ENCODE measurements at regions not wholly inside any gene's neighbourhood (a gene's known extent, or its start where the extent isn't known, plus 50 kb on each side); places are given as distances from the start of the nearest gene placed in this dataset.

- WGBS (ENCODE audit: insufficient coverage, low coverage, missing lambda C conversion rate): 2% methylated on average over 3 of the region's 3 CpGs
- FAIRE-seq (no peak), DNase-seq (ENCODE audit: extremely low read depth in 1 of 4, low spot score in 3 of 4) (no peak), ATAC-seq (no peak)
- Histone ChIP-seq H3K27ac (ENCODE audit: extremely low read depth, low read depth, low read length) (no peak overlapping the region), H4K20me1 (replicated peaks; ENCODE audit: control insufficient read depth, insufficient read depth, low read length) (no peaks in the 10 kb centered on the region), H3K36me3 (ENCODE audit: control insufficient read depth, insufficient read depth, low read length) (no peaks in the 10 kb centered on the region), H2AFZ (ENCODE audit: low read depth, low read length) (no peak overlapping the region), H3K9me3 (replicated peaks; ENCODE audit: control insufficient read depth, insufficient read depth, low read depth, low read length) (no peaks in the 10 kb centered on the region), H3K4me1 (replicated peaks in 1 of 2; ENCODE audit: control insufficient read depth in 2 of 2, insufficient read depth in 2 of 2, low read length in 2 of 2) (no peaks in the 10 kb centered on the region), H3K27me3 (ENCODE audit: control insufficient read depth in 2 of 2, insufficient read depth in 2 of 2, low read length in 2 of 2) (no peaks in the 10 kb centered on the region), H3K9ac (ENCODE audit: insufficient read depth in 1 of 2, low read depth in 2 of 2, low read length in 2 of 2) (no peak overlapping the region), H3K4me2 (ENCODE audit: insufficient read depth, low read length) (no peak overlapping the region), H3K4me3 (no peak overlapping the region), H3K79me2 (ENCODE audit: control insufficient read depth, insufficient read depth, low read length) (no peaks in the 10 kb centered on the region), H3K9me1 (ENCODE audit: control insufficient read depth, insufficient read depth, low read length) (no peaks in the 10 kb centered on the region)
- ChIA-PET POLR2A (interaction anchor here (0.6 kb wide), 1 partner anchor 19 kb away, joined by 3 read pairs; no protein-coding TSS in a partner anchor), CTCF (ENCODE audit: low intra/inter-chr PET ratio) (no interaction called here)
- in situ Hi-C loops (cut with MboI) (no loop called here), intact Hi-C loops (cut with micrococcal nuclease) (no loop called here)
- TF ChIP-seq, protein P1, sequence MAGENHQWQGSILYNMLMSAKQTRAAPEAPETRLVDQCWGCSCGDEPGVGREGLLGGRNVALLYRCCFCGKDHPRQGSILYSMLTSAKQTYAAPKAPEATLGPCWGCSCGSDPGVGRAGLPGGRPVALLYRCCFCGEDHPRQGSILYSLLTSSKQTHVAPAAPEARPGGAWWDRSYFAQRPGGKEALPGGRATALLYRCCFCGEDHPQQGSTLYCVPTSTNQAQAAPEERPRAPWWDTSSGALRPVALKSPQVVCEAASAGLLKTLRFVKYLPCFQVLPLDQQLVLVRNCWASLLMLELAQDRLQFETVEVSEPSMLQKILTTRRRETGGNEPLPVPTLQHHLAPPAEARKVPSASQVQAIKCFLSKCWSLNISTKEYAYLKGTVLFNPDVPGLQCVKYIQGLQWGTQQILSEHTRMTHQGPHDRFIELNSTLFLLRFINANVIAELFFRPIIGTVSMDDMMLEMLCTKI (IDR thresholded peaks at IDR 0.05; ENCODE audit: partially characterized antibody): no peak
- no peak for TF ChIP-seq HEY1 (CRISPR knock-in tag; IDR thresholded peaks at IDR 0.05; ENCODE audit: borderline replicate concordance)
- TF ChIP-seq ZNF184 (CRISPR knock-in tag; IDR thresholded peaks at IDR 0.05): no peak
- no peak for TF ChIP-seq ZNF239 (CRISPR knock-in tag; IDR thresholded peaks at IDR 0.05)
- BruUV-seq (replicated peaks): no TSS peak
Observed at GRCh38 chr18:47507651-47508050, 256.2 kb upstream of the SKOR2 start.

- no peaks in the 10 kb centered on the region for H3K36me3 ChIP-seq (ENCODE audit: control insufficient read depth, insufficient read depth, low read length)
- no peak overlapping the region for H3K4me2 ChIP-seq (ENCODE audit: insufficient read depth, low read length)
- H3K79me2 ChIP-seq (ENCODE audit: control insufficient read depth, insufficient read depth, low read length): no peaks in the 10 kb centered on the region
- in situ Hi-C loops (cut with MboI): no loop called here
- H3K27ac ChIP-seq (ENCODE audit: extremely low read depth, low read depth, low read length): no peak overlapping the region
- no peak for ATAC-seq
- WGBS (ENCODE audit: insufficient coverage, low coverage, missing lambda C conversion rate): 0% methylated on average over 7 of the region's 7 CpGs
- ChIA-PET POLR2A (interaction anchor here (0.6 kb wide), 1 partner anchor 18 kb away, joined by 3 read pairs; no protein-coding TSS in a partner anchor), CTCF (ENCODE audit: low intra/inter-chr PET ratio) (no interaction called here)
- no peak for DNase-seq (ENCODE audit: extremely low read depth in 1 of 4, low spot score in 3 of 4)
- no peaks in the 10 kb centered on the region for H3K4me1 ChIP-seq (replicated peaks in 1 of 2; ENCODE audit: control insufficient read depth in 2 of 2, insufficient read depth in 2 of 2, low read length in 2 of 2)
- H3K9me1 ChIP-seq (ENCODE audit: control insufficient read depth, insufficient read depth, low read length): no peaks in the 10 kb centered on the region
- H3K4me3 ChIP-seq: no peak overlapping the region
- H3K9ac ChIP-seq (ENCODE audit: insufficient read depth in 1 of 2, low read depth in 2 of 2, low read length in 2 of 2): no peak overlapping the region
- H3K27me3 ChIP-seq (ENCODE audit: control insufficient read depth in 2 of 2, insufficient read depth in 2 of 2, low read length in 2 of 2): no peaks in the 10 kb centered on the region
- BruUV-seq (replicated peaks): no TSS peak
- H3K9me3 ChIP-seq (replicated peaks; ENCODE audit: control insufficient read depth, insufficient read depth, low read depth, low read length): no peaks in the 10 kb centered on the region
- intact Hi-C loops (cut with micrococcal nuclease): no loop called here
- H2AFZ ChIP-seq (ENCODE audit: low read depth, low read length): no peak overlapping the region
- FAIRE-seq: no peak
- no peaks in the 10 kb centered on the region for H4K20me1 ChIP-seq (replicated peaks; ENCODE audit: control insufficient read depth, insufficient read depth, low read length)
- no peak for TF ChIP-seq RBM25 (IDR thresholded peaks at IDR 0.05; ENCODE audit: low read depth, low read length, severe bottlenecking)
- TF ChIP-seq DEAF1 (CRISPR knock-in tag; IDR thresholded peaks at IDR 0.05): no peak
- no peak for TF ChIP-seq CEBPZ (IDR thresholded peaks at IDR 0.05; ENCODE audit: borderline replicate concordance, low read depth, low read length)
- TF ChIP-seq, protein P2, sequence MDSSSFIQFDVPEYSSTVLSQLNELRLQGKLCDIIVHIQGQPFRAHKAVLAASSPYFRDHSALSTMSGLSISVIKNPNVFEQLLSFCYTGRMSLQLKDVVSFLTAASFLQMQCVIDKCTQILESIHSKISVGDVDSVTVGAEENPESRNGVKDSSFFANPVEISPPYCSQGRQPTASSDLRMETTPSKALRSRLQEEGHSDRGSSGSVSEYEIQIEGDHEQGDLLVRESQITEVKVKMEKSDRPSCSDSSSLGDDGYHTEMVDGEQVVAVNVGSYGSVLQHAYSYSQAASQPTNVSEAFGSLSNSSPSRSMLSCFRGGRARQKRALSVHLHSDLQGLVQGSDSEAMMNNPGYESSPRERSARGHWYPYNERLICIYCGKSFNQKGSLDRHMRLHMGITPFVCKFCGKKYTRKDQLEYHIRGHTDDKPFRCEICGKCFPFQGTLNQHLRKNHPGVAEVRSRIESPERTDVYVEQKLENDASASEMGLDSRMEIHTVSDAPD (CRISPR knock-in tag; IDR thresholded peaks at IDR 0.05): no peak
Observed at GRCh38 chr18:47506897-47507296, 255.4 kb upstream of the SKOR2 start.

Data from K562 (cell line).